Neural crest cell (in vitro differentiated cells): ENCODE measurements at regions not wholly inside any gene's neighbourhood (a gene's known extent, or its start where the extent isn't known, plus 50 kb on each side); places are given as distances from the start of the nearest gene placed in this dataset.

ENCODE experiments used
- DNase-seq: peaks from one replicate; pipeline ENCODE4 v3.0.0; 2021; ENCODE audit warnings: low read depth, mixed read lengths, low spot score
- H3K27ac Mint-ChIP-seq: one replicate; pipeline ENCODE4 v1.8.0; 2021; ENCODE audit warnings: mild to moderate bottlenecking, mixed read lengths; ENCODE audit not compliant: unreplicated experiment
- H3K27me3 Mint-ChIP-seq: 2 replicates; pipeline ENCODE4 v1.8.0; 2021; ENCODE audit warnings: low read depth, mild to moderate bottlenecking, mixed read lengths
- H3K36me3 Mint-ChIP-seq: 2 replicates; pipeline ENCODE4 v1.8.0; 2021; ENCODE audit warnings: low read depth, mild to moderate bottlenecking, mixed read lengths
- H3K4me1 Mint-ChIP-seq: 2 replicates; pipeline ENCODE4 v1.8.0; 2021; ENCODE audit warnings: mixed read lengths
- H3K4me3 Mint-ChIP-seq: one replicate; pipeline ENCODE4 v1.8.0; 2021; ENCODE audit warnings: mild to moderate bottlenecking, mixed read lengths
- H3K9me3 Mint-ChIP-seq: 2 replicates; pipeline ENCODE4 v1.8.0; 2021; ENCODE audit warnings: mixed read lengths
- CTCF ChIP-seq: fragments of 200-600 bp; sonication (generic); conservative IDR thresholded peaks from 2 replicates; pipeline ENCODE4 v1.5.0; 2021; ENCODE audit warnings: antibody characterized with exemption, mild to moderate bottlenecking

GRCh38 chr3:152524198-152525140 is 255.7 kb downstream of the MBNL1 start:
- H3K9me3 Mint-ChIP-seq = peaks cover 5% of the 10 kb centered on the region
- H3K36me3 Mint-ChIP-seq = no peaks in the 10 kb centered on the region
- H3K4me1 Mint-ChIP-seq = no peaks in the 10 kb centered on the region
- no peaks in the 10 kb centered on the region for H3K27me3 Mint-ChIP-seq
- peak; percentile 88 for TF ChIP-seq CTCF
- peak; percentile 40 for DNase-seq
- no peak overlapping the region for H3K27ac Mint-ChIP-seq
- H3K4me3 Mint-ChIP-seq = no peak overlapping the region

GRCh38 chr3:152531717-152532116 is 263.0 kb downstream of the MBNL1 start:
- Mint-ChIP-seq H3K4me1 (no peaks in the 10 kb centered on the region), H3K36me3 (peaks cover 15% of the 10 kb centered on the region), H3K27ac (no peak overlapping the region), H3K9me3 (peaks cover 23% of the 10 kb centered on the region), H3K27me3 (no peaks in the 10 kb centered on the region), H3K4me3 (no peak overlapping the region)
- no peak for DNase-seq
- TF ChIP-seq CTCF = no peak

GRCh38 chr3:152538518-152538917 is 269.8 kb downstream of the MBNL1 start:
- Mint-ChIP-seq H3K27ac (no peak overlapping the region), H3K4me3 (no peak overlapping the region), H3K36me3 (peaks cover 3% of the 10 kb centered on the region), H3K4me1 (no peaks in the 10 kb centered on the region), H3K9me3 (peaks cover 17% of the 10 kb centered on the region), H3K27me3 (no peaks in the 10 kb centered on the region)
- no peak for DNase-seq
- no peak for TF ChIP-seq CTCF

- Mint-ChIP-seq H3K4me3 (no peak overlapping the region), H3K27me3 (no peaks in the 10 kb centered on the region), H3K9me3 (peaks cover 17% of the 10 kb centered on the region), H3K27ac (no peak overlapping the region), H3K36me3 (peaks cover 6% of the 10 kb centered on the region), H3K4me1 (no peaks in the 10 kb centered on the region)
- no peak for TF ChIP-seq CTCF
- no peak for DNase-seq
These were observed 270.5 kb downstream of the MBNL1 start for GRCh38 chr3:152539191-152539764.

GRCh38 chr3:152540120-152540519 is 271.4 kb downstream of the MBNL1 start:
- peaks cover 18% of the 10 kb centered on the region for H3K9me3 Mint-ChIP-seq
- TF ChIP-seq CTCF = no peak

More at GRCh38 chr3:152540120-152540519, 271.4 kb downstream of the MBNL1 start:
- Mint-ChIP-seq H3K36me3 (peaks cover 9% of the 10 kb centered on the region), H3K4me3 (no peak overlapping the region), H3K27me3 (no peaks in the 10 kb centered on the region), H3K4me1 (no peaks in the 10 kb centered on the region), H3K27ac (no peak overlapping the region)
- no peak for DNase-seq
